A549 (cell line): ENCODE measurements at regions not wholly inside any gene's neighbourhood (a gene's known extent, or its start where the extent isn't known, plus 50 kb on each side); places are given as distances from the start of the nearest gene placed in this dataset.

Experiments used
- CEBPB ChIP-seq, 2 experiments: fragments of >200 bp in 1 of 2; sonication (Bioruptor Twin) in 1 of 2; formaldehyde crosslinking in 1 of 2; IDR thresholded peaks; 2 replicates each; pipeline ENCODE4 v1.6.1; 2012 to 2016
- CHD2 ChIP-seq: fragments of 150-350 bp; IDR thresholded peaks from 2 replicates; pipeline ENCODE4 v1.6.1; 2014; ENCODE audit warnings: low read length; ENCODE audit not compliant: partially characterized antibody
- RFX5 ChIP-seq: fragments of 450-650 bp; IDR thresholded peaks from 2 replicates; pipeline ENCODE4 v1.7.1; 2014; ENCODE audit warnings: antibody characterized with exemption, mild to moderate bottlenecking, moderate library complexity
- TF ChIP-seq, protein P1 (sequence below): fragments of >200 bp; sonication (Bioruptor Twin); formaldehyde crosslinking; IDR thresholded peaks from 3 replicates; pipeline ENCODE4 v1.5.1; 2016
- TF ChIP-seq, protein P2 (sequence below): IDR thresholded peaks from 2 replicates; pipeline ENCODE4 v1.6.1; 2012

DNA sequence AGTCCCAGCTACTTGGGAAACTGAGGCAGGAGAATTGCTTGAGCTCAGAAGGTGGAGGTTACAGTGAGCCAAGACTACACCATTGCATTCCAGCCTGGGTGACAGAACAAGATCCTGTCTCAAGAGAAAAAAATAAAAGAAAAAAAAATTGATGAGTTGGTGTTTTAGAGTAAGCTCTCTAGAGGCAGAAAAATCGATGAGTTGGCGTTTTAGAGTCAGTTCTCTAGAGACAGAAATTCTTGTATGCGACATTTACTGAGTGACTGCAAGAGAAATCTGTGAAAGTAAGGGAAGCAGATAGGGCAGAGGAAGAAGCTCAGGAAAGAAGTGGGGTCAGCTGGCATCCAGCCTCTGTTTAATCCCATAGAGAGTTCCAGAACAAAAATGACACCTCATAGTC, 298.7 kb upstream of the ARRDC4 start:
- no peak for TF ChIP-seq CHD2
- TF ChIP-seq, protein P1, sequence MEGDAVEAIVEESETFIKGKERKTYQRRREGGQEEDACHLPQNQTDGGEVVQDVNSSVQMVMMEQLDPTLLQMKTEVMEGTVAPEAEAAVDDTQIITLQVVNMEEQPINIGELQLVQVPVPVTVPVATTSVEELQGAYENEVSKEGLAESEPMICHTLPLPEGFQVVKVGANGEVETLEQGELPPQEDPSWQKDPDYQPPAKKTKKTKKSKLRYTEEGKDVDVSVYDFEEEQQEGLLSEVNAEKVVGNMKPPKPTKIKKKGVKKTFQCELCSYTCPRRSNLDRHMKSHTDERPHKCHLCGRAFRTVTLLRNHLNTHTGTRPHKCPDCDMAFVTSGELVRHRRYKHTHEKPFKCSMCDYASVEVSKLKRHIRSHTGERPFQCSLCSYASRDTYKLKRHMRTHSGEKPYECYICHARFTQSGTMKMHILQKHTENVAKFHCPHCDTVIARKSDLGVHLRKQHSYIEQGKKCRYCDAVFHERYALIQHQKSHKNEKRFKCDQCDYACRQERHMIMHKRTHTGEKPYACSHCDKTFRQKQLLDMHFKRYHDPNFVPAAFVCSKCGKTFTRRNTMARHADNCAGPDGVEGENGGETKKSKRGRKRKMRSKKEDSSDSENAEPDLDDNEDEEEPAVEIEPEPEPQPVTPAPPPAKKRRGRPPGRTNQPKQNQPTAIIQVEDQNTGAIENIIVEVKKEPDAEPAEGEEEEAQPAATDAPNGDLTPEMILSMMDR: no peak
- TF ChIP-seq, protein P2, sequence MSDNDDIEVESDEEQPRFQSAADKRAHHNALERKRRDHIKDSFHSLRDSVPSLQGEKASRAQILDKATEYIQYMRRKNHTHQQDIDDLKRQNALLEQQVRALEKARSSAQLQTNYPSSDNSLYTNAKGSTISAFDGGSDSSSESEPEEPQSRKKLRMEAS: no peak
- TF ChIP-seq CEBPB (IDR thresholded peaks at IDR 0.05): no peak
- TF ChIP-seq RFX5: no peak
